ENCODE measurements at regions not wholly inside any gene's neighbourhood (a gene's known extent, or its start where the extent isn't known, plus 50 kb on each side); places are given as distances from the start of the nearest gene placed in this dataset.

- Mint-ChIP-seq H3K27ac (no peak overlapping the region), H3K4me1 (no peaks in the 10 kb centered on the region), H3K9me3 (no peaks in the 10 kb centered on the region), H3K4me3 (no peak overlapping the region), H3K36me3 (ENCODE audit: low read depth) (no peaks in the 10 kb centered on the region), H3K27me3 (no peaks in the 10 kb centered on the region)
- intact Hi-C loops (cut with micrococcal nuclease) = no loop called here
- ChIA-PET POLR2A (no interaction called here), CTCF (no interaction called here)
- no peak for DNase-seq
- TF ChIP-seq, protein P1, sequence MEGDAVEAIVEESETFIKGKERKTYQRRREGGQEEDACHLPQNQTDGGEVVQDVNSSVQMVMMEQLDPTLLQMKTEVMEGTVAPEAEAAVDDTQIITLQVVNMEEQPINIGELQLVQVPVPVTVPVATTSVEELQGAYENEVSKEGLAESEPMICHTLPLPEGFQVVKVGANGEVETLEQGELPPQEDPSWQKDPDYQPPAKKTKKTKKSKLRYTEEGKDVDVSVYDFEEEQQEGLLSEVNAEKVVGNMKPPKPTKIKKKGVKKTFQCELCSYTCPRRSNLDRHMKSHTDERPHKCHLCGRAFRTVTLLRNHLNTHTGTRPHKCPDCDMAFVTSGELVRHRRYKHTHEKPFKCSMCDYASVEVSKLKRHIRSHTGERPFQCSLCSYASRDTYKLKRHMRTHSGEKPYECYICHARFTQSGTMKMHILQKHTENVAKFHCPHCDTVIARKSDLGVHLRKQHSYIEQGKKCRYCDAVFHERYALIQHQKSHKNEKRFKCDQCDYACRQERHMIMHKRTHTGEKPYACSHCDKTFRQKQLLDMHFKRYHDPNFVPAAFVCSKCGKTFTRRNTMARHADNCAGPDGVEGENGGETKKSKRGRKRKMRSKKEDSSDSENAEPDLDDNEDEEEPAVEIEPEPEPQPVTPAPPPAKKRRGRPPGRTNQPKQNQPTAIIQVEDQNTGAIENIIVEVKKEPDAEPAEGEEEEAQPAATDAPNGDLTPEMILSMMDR (IDR thresholded peaks at IDR 0.05) = no peak
- no peak for ATAC-seq (ENCODE audit: low read depth)
Measured at GRCh38 chr15:62505762-62506161, 340.7 kb upstream of the C2CD4B start.

GRCh38 chr15:62506217-62506805 lies 341.2 kb upstream of the C2CD4B start:
- ATAC-seq (ENCODE audit: low read depth) (no peak), DNase-seq (no peak)
- POLR2A ChIA-PET = no interaction called here
- TF ChIP-seq, protein P1 (IDR thresholded peaks at IDR 0.05) = no peak
- no peaks in the 10 kb centered on the region for H3K9me3 Mint-ChIP-seq
- H3K36me3 Mint-ChIP-seq (ENCODE audit: low read depth) = no peaks in the 10 kb centered on the region
- CTCF ChIA-PET = no interaction called here
- no peaks in the 10 kb centered on the region for H3K4me1 Mint-ChIP-seq
- H3K27me3 Mint-ChIP-seq = no peaks in the 10 kb centered on the region
- H3K4me3 Mint-ChIP-seq = no peak overlapping the region
- intact Hi-C loops (cut with micrococcal nuclease) = no loop called here
- no peak overlapping the region for H3K27ac Mint-ChIP-seq

DNA sequence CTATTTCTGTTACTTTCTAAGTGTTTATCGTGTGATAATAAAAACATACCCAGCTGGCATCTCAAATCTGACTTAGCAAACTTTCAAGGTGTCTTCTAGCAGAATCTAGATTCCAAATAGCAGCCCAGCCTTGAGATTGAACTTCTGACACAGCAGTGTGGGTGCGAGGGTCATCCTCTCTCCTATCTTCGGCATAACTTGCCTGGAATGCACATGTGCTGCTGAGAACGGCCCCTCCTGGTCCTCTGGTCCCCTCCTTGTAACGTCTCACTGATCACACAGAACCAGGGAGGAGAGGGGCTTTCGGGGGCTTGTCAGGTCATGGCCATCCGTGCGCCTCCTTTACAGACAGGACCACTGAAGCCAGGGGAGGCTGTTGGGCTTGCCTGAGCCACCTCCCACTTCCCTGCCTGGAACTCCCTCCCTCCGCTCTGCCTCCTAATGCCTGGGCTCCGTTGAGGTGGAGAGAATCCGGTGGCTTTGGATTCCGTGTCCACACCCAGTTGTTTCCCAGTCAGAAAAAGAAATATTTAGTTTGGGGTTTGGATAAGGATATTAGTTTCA lies 344.4 kb upstream of the C2CD4B start:
- ATAC-seq (ENCODE audit: low read depth) (no peak), DNase-seq (no peak)
- no peaks in the 10 kb centered on the region for H3K9me3 Mint-ChIP-seq
- ChIA-PET CTCF (no interaction called here), POLR2A (no interaction called here)
- no peak overlapping the region for H3K4me3 Mint-ChIP-seq
- TF ChIP-seq, protein P1 (IDR thresholded peaks at IDR 0.05) = no peak
- H3K27me3 Mint-ChIP-seq = no peaks in the 10 kb centered on the region
- no peak overlapping the region for H3K27ac Mint-ChIP-seq
- H3K36me3 Mint-ChIP-seq (ENCODE audit: low read depth) = no peaks in the 10 kb centered on the region
- intact Hi-C loops (cut with micrococcal nuclease) = no loop called here
- no peaks in the 10 kb centered on the region for H3K4me1 Mint-ChIP-seq

- ChIA-PET CTCF (no interaction called here), POLR2A (no interaction called here)
- Mint-ChIP-seq H3K27ac (no peak overlapping the region), H3K36me3 (ENCODE audit: low read depth) (no peaks in the 10 kb centered on the region), H3K9me3 (no peaks in the 10 kb centered on the region), H3K4me3 (no peak overlapping the region), H3K4me1 (no peaks in the 10 kb centered on the region), H3K27me3 (no peaks in the 10 kb centered on the region)
- DNase-seq = no peak
- intact Hi-C loops (cut with micrococcal nuclease) = no loop called here
- ATAC-seq (ENCODE audit: low read depth) = no peak
- TF ChIP-seq, protein P1 (IDR thresholded peaks at IDR 0.05) = no peak
Measured at GRCh38 chr15:62510791-62511190, 345.7 kb upstream of the C2CD4B start.

DNA sequence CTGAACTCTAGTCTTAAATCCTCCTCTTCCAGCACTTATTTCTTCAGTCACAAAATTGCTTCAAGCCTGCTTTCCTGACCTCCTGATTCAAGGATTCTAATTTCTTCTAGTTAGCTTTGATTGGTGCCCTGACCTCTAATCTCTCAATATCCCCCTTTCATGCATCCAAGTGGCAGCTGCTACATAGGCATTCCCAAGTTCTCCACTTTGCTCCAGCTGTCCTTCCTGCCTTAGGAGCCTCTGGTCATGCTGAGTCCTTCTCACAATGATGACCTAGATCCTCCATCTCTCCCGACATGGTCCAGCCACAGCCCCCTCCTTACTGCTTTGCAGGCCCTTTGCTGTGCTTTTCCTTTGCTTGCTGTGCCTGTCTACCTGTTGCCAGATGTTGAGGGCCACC lies 347.8 kb upstream of the C2CD4B start:
- no peaks in the 10 kb centered on the region for H3K4me1 Mint-ChIP-seq
- no peak for DNase-seq
- ChIA-PET CTCF (no interaction called here), POLR2A (no interaction called here)
- no peaks in the 10 kb centered on the region for H3K36me3 Mint-ChIP-seq (ENCODE audit: low read depth)
- H3K27ac Mint-ChIP-seq = no peak overlapping the region
- intact Hi-C loops (cut with micrococcal nuclease) = no loop called here
- no peak for ATAC-seq (ENCODE audit: low read depth)
- H3K27me3 Mint-ChIP-seq = no peaks in the 10 kb centered on the region
- no peak overlapping the region for H3K4me3 Mint-ChIP-seq
- TF ChIP-seq, protein P1 (IDR thresholded peaks at IDR 0.05) = no peak
- no peaks in the 10 kb centered on the region for H3K9me3 Mint-ChIP-seq
